Psoas muscle (tissue), 7 donors: ENCODE measurements at regions not wholly inside any gene's neighbourhood (a gene's known extent, or its start where the extent isn't known, plus 50 kb on each side); places are given as distances from the start of the nearest gene placed in this dataset.
"Not testable (repeated sequence)": the region's sequence is repeated elsewhere in the genome, so short reads cannot be mapped to it uniquely, and the experiment has no call there.

Experiments used
- ATAC-seq, 4 donors: fragments of 200-7000 bp; cut with Tn5 transposase; one replicate each; pipeline ENCODE4 v1.9.1; 2020; ENCODE audit warnings: moderate library complexity in 3 of 4, mild to moderate bottlenecking in 2 of 4
- DNase-seq, 2 donors: peaks; one replicate each; pipeline ENCODE4 v3.0.0-alpha.2; 2020
- H3K27ac ChIP-seq: fragments of 200-600 bp; one replicate; pipeline ENCODE4 v1.8.0; 2022
- H3K27me3 ChIP-seq, 3 donors: fragments of 200-600 bp in 1 of 3; one replicate each; pipeline versions ENCODE4 v1.6.1 to v1.8.0; 2013 to 2022; ENCODE audit warnings: low read length in 2 of 3, mild to moderate bottlenecking in 2 of 3, moderate library complexity in 1 of 3; ENCODE audit not compliant: insufficient read depth in 3 of 3
- H3K36me3 ChIP-seq, 2 donors: fragments of 200-600 bp in 1 of 2; one replicate each; pipeline versions ENCODE4 v1.6.1 to v1.8.0; 2013 to 2022; ENCODE audit warnings: low read depth in 1 of 2, mild to moderate bottlenecking in 1 of 2, moderate library complexity in 1 of 2; ENCODE audit not compliant: insufficient read depth in 1 of 2
- H3K4me1 ChIP-seq: fragments of 200-600 bp; one replicate; pipeline ENCODE4 v1.8.0; 2022
- H3K4me3 ChIP-seq: fragments of 200-600 bp; one replicate; pipeline ENCODE4 v1.8.0; 2022; ENCODE audit warnings: mild to moderate bottlenecking
- H3K9me3 ChIP-seq: fragments of 200-600 bp; one replicate; pipeline ENCODE4 v1.8.0; 2022
- WGBS, 3 donors: extraction: QIAGEN DNeasy Blood & Tissue Kit; methylation state at CpG; one replicate each; pipeline versions ENCODE4 v1.1.6 to v1.1.7; 2013; 5-methylcytosine and 5-hydroxymethylcytosine counted together
- intact Hi-C, 2 donors: fragments of 100-400 bp; cut with DNase I; formaldehyde crosslinking; loops; one replicate each; pipeline versions ENCODE4 v1.11.0 to v1.14.2; 2022
- TF ChIP-seq, protein P1 (sequence below): fragments of 200-600 bp; IDR thresholded peaks from one replicate; pipeline ENCODE4 v1.8.0; 2022; ENCODE audit warnings: antibody characterized with exemption
- donor health status: healthy with polysubstance abuse.
- donor health status: DM: no; HTN: no; CAD: no; lungs with moderate emphysema.
- donor health status: Bipolar disorder and iron deficiency.
- donor health status: healthy.
- donor health status: DM: yes; HTN: yes; CAD: no.
- donor health status: DM: no; HTN: no; CAD: no.
- donor health status: DM: yes; HTN: yes; CAD: no.

DNA sequence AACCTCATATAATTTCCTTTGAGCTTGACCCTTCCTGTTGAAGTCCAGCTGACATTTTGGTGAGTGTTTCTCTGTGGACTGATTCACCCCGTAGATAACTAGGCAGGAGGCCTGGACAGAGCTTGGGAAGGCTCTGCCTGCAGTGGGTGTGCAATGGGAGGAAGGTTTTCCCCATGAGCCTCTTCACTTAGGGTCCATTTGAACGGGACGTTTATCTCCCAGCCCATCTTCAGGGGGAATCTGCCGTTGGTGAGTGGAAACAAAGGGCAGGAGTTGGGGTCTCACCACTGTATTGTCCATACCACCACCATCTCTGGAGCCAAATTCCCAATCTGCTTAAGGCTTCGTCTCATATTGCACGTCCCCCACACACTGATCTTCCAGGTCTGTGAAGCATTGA is 825.6 kb upstream of the TPTE start:
- H3K27me3 ChIP-seq, DNase-seq, intact Hi-C loops, H3K9me3 ChIP-seq, H3K4me3 ChIP-seq, ATAC-seq, H3K27ac ChIP-seq, H3K36me3 ChIP-seq, H3K4me1 ChIP-seq: not testable (repeated sequence)
- WGBS, 3 donors = 48 to 68% (median 52%) methylated on average over 6 of the region's 6 CpGs

GRCh38 chr21:9697751-9698150 is 823.6 kb upstream of the TPTE start:
- H3K27me3 ChIP-seq, H3K9me3 ChIP-seq, H3K36me3 ChIP-seq, DNase-seq, ATAC-seq, intact Hi-C loops, H3K27ac ChIP-seq, H3K4me3 ChIP-seq, H3K4me1 ChIP-seq: not testable (repeated sequence)
- WGBS, 3 donors = 87 to 94% methylated on average over 3 of the region's 8 CpGs; no CpG with 5 or more reads in 1 of the 3 donors

DNA sequence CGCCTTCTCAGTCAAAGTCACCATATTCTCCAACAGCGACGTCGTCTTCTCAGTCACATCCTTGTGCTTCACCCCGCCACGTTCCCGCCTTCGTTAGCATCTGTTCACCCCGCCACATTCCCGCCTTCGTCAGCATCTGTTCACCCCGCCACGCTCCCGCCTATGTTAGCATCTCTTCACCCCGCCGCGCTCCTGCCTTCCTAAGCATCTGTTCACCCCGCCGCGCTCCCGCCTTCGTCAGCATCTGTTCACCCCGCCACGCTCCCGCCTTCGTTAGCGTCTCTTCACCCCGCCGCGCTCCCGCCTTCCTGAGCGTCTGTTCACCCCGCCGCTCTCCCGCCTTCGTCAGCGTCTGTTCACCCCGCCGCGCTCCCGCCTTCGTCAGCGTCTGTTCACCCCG is 816.4 kb upstream of the TPTE start:
- H3K27me3 ChIP-seq, H3K9me3 ChIP-seq, DNase-seq, H3K4me3 ChIP-seq, H3K4me1 ChIP-seq, ATAC-seq, H3K36me3 ChIP-seq, intact Hi-C loops, H3K27ac ChIP-seq: not testable (repeated sequence)
- 77 to 78% (median 78%) methylated on average over 25 to 36 of the region's 44 CpGs for WGBS, 3 donors

GRCh38 chr21:9705455-9705854 is 815.9 kb upstream of the TPTE start:
- H3K4me1 ChIP-seq, H3K27ac ChIP-seq, DNase-seq, H3K36me3 ChIP-seq, intact Hi-C loops, H3K27me3 ChIP-seq, H3K4me3 ChIP-seq, ATAC-seq, H3K9me3 ChIP-seq: not testable (repeated sequence)
- 67 to 76% (median 76%) methylated on average over 23 to 32 of the region's 63 CpGs for WGBS, 3 donors

DNA sequence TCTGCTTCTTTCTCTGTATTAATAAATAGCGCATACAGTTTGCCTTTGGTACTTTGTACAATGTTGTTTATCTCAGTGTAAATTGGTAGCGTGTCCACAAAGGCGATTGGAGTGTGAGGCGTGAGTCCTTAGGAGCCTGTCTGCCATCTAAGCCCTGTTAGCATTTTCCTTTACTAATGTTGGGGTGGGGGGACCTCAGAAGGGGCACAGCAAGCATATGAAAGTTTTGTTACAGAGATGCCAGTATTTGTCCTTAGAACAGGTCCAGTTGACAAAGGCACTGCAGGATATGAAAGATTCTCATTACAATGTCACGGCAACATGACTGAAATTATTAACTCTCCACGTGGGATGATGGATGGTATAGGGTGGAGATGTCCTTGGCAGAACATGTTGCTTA is 796.8 kb upstream of the TPTE start:
- H3K4me3 ChIP-seq, H3K27ac ChIP-seq, ATAC-seq, H3K27me3 ChIP-seq, H3K4me1 ChIP-seq, DNase-seq, H3K9me3 ChIP-seq, intact Hi-C loops, H3K36me3 ChIP-seq: not testable (repeated sequence)
- whole genome bisulfite sequencing, 3 donors = 49 to 58% (median 58%) methylated on average over 6 of the region's 6 CpGs

DNA sequence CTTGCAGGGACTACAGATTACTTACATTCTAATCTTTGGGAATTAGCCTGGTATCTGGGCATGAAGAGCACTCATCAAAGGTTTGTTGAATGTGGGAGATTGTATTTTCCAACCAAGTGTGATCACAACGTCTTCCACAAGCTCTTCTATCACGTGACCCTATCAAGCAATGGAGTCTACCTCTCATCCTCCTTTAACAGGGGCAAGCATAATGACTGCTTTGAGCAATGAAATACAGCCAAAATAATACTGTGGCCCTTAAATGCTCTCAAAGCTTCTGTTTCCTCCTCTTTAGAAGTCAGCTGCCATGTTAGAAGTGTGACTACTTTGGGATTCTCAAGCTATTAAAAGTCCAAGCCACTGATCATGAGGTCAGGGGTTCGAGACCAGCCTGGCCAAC is 794.2 kb upstream of the TPTE start:
- H3K4me1 ChIP-seq, H3K27ac ChIP-seq, H3K36me3 ChIP-seq, ATAC-seq, H3K9me3 ChIP-seq, DNase-seq, intact Hi-C loops, H3K4me3 ChIP-seq, H3K27me3 ChIP-seq: not testable (repeated sequence)
- 28 to 33% (median 30%) methylated on average over 3 of the region's 3 CpGs for WGBS, 3 donors

GRCh38 chr21:9728219-9728992 is 793.0 kb upstream of the TPTE start:
- peak in 1 of 4 donors; percentile 16 for ATAC-seq
- H3K27me3 ChIP-seq, H3K9me3 ChIP-seq, H3K27ac ChIP-seq, H3K36me3 ChIP-seq, DNase-seq, intact Hi-C loops, H3K4me1 ChIP-seq, H3K4me3 ChIP-seq: not testable (repeated sequence)
- 47 to 54% (median 49%) methylated on average over 5 of the region's 5 CpGs for WGBS, 3 donors

- Histone ChIP-seq H3K4me1 (no peaks in the 10 kb centered on the region), H3K9me3 (no peaks in the 10 kb centered on the region), H3K36me3 (no peaks in the 10 kb centered on the region), H3K4me3 (no peak overlapping the region), H3K27ac (no peak overlapping the region), H3K27me3 (no peaks in the 10 kb centered on the region)
- TF ChIP-seq, protein P1, sequence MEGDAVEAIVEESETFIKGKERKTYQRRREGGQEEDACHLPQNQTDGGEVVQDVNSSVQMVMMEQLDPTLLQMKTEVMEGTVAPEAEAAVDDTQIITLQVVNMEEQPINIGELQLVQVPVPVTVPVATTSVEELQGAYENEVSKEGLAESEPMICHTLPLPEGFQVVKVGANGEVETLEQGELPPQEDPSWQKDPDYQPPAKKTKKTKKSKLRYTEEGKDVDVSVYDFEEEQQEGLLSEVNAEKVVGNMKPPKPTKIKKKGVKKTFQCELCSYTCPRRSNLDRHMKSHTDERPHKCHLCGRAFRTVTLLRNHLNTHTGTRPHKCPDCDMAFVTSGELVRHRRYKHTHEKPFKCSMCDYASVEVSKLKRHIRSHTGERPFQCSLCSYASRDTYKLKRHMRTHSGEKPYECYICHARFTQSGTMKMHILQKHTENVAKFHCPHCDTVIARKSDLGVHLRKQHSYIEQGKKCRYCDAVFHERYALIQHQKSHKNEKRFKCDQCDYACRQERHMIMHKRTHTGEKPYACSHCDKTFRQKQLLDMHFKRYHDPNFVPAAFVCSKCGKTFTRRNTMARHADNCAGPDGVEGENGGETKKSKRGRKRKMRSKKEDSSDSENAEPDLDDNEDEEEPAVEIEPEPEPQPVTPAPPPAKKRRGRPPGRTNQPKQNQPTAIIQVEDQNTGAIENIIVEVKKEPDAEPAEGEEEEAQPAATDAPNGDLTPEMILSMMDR = no peak
- intact Hi-C loops = no loop called here
- DNase-seq = no peak
- WGBS, 3 donors = 65 to 68% (median 67%) methylated on average over 3 of the region's 3 CpGs
- ATAC-seq = no peak
Measured at GRCh38 chr21:9730866-9731265, 790.5 kb upstream of the TPTE start.

DNA sequence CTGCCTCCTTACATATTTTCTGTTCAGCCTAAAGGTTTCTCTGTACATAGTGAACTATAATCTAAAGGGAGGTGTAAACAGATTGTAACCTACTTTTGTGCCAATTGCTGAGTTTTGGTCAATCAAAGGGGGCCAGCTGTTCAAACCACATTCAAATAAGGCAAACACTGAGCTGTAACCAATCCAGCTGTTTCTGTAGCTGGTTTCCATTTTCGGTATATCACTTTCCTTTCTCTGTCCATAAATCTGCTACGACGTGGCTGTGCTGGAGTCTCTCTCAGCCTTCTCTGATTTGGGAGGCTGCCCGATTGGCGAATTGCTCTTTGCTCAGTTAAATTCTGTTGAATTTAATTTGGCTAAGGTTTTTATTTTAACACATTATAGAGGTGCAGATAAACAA is 790.1 kb upstream of the TPTE start:
- ATAC-seq, H3K36me3 ChIP-seq, H3K9me3 ChIP-seq, DNase-seq, H3K27ac ChIP-seq, H3K4me3 ChIP-seq, intact Hi-C loops, H3K27me3 ChIP-seq, H3K4me1 ChIP-seq: not testable (repeated sequence)
- 62 to 76% (median 67%) methylated on average over 5 of the region's 5 CpGs for WGBS, 3 donors

- H3K27me3 ChIP-seq, H3K9me3 ChIP-seq: not testable (repeated sequence)
Measured at GRCh38 chr21:9732605-9733004, 788.8 kb upstream of the TPTE start.

More at GRCh38 chr21:9732605-9733004, 788.8 kb upstream of the TPTE start:
- intact Hi-C loops, H3K36me3 ChIP-seq, H3K4me3 ChIP-seq, ATAC-seq, DNase-seq, H3K27ac ChIP-seq, H3K4me1 ChIP-seq: not testable (repeated sequence)
- WGBS, 3 donors = 58 to 62% (median 61%) methylated on average over 3 of the region's 3 CpGs
